HepG2 (cell line): ENCODE measurements at regions not wholly inside any gene's neighbourhood (a gene's known extent, or its start where the extent isn't known, plus 50 kb on each side); places are given as distances from the start of the nearest gene placed in this dataset.
A peak's percentile ranks its signal among the peaks of the same experiment; 100 is the strongest.

Experiments
- ADNP ChIP-seq: sonication (generic); formaldehyde crosslinking; IDR thresholded peaks from 2 replicates; pipeline ENCODE4 v1.4.0; 2020; ENCODE audit warnings: missing genetic modification reagents
- ARHGAP35 ChIP-seq: sonication (generic); formaldehyde crosslinking; IDR thresholded peaks from 2 replicates; pipeline ENCODE4 v1.9.0; 2022; ENCODE audit warnings: mild to moderate bottlenecking, inconsistent platforms, moderate library complexity, missing genetic modification reagents, borderline replicate concordance
- ETV6 ChIP-seq: sonication (generic); formaldehyde crosslinking; conservative IDR thresholded peaks from 2 replicates; pipeline ENCODE4 v1.4.0; 2020; ENCODE audit warnings: missing genetic modification reagents
- FOXA3 ChIP-seq: IDR thresholded peaks from 2 replicates; pipeline ENCODE4 v1.6.1; 2016; ENCODE audit warnings: missing genetic modification reagents, missing compliant biosample characterization
- KDM5A ChIP-seq: fragments of 200-600 bp; sonication (generic); IDR thresholded peaks from 2 replicates; pipeline ENCODE4 v1.7.0; 2018; ENCODE audit warnings: antibody characterized with exemption, mild to moderate bottlenecking, low read length, borderline replicate concordance
- PHF21A ChIP-seq: sonication (generic); formaldehyde crosslinking; IDR thresholded peaks from 2 replicates; pipeline ENCODE4 v1.5.0; 2020; ENCODE audit warnings: mild to moderate bottlenecking, missing genetic modification reagents
- SALL1 ChIP-seq: sonication (generic); formaldehyde crosslinking; IDR thresholded peaks from 2 replicates; pipeline ENCODE4 v1.8.0; 2022; ENCODE audit warnings: mild to moderate bottlenecking, missing genetic modification reagents
- SP140L ChIP-seq: sonication (generic); formaldehyde crosslinking; IDR thresholded peaks from 2 replicates; pipeline ENCODE4 v1.4.0; 2020; ENCODE audit warnings: missing genetic modification reagents, borderline replicate concordance
- SPEN ChIP-seq: sonication (generic); formaldehyde crosslinking; IDR thresholded peaks from 2 replicates; pipeline ENCODE4 v1.5.1; 2020; ENCODE audit warnings: low read depth, mild to moderate bottlenecking, missing genetic modification reagents
- SRSF1 ChIP-seq: fragments of 200-400 bp; formaldehyde crosslinking; optimal IDR thresholded peaks from 2 replicates; pipeline ENCODE3; 2017; ENCODE audit warnings: mild to moderate bottlenecking, low read depth, low read length, moderate library complexity
- ZC3H13 ChIP-seq: sonication (generic); formaldehyde crosslinking; IDR thresholded peaks from 2 replicates; pipeline ENCODE4 v1.8.1; 2023; ENCODE audit warnings: mild to moderate bottlenecking, missing genetic modification reagents, moderate library complexity
- ZKSCAN1 ChIP-seq: fragments of 150-350 bp; IDR thresholded peaks from 2 replicates; pipeline ENCODE4 v1.6.1; 2014; ENCODE audit warnings: low read length
- ZNF121 ChIP-seq: sonication (generic); formaldehyde crosslinking; IDR thresholded peaks from 2 replicates; pipeline ENCODE4 v1.5.0; 2020; ENCODE audit warnings: mild to moderate bottlenecking, missing genetic modification reagents
- ZNF143 ChIP-seq: sonication (generic); formaldehyde crosslinking; IDR thresholded peaks from 2 replicates; pipeline ENCODE4 v1.4.0; 2020; ENCODE audit warnings: missing genetic modification reagents
- ZNF20 ChIP-seq: sonication (generic); formaldehyde crosslinking; IDR thresholded peaks from 2 replicates; pipeline ENCODE4 v1.4.0; 2020; ENCODE audit warnings: mild to moderate bottlenecking, moderate library complexity, missing genetic modification reagents
- ZNF367 ChIP-seq: sonication (generic); formaldehyde crosslinking; IDR thresholded peaks from 2 replicates; pipeline ENCODE4 v1.4.0; 2020; ENCODE audit warnings: missing genetic modification reagents, borderline replicate concordance
- ZNF44 ChIP-seq: sonication (generic); formaldehyde crosslinking; IDR thresholded peaks from 2 replicates; pipeline ENCODE4 v1.5.1; 2020; ENCODE audit warnings: mild to moderate bottlenecking, missing genetic modification reagents
- TF ChIP-seq, protein P1 (sequence below): sonication (generic); formaldehyde crosslinking; IDR thresholded peaks from 2 replicates; pipeline ENCODE4 v1.5.1; 2020; ENCODE audit warnings: mild to moderate bottlenecking, missing genetic modification reagents, borderline replicate concordance
- TF ChIP-seq, protein P2 (sequence below): sonication (generic); formaldehyde crosslinking; IDR thresholded peaks from 2 replicates; pipeline ENCODE4 v1.4.0; 2020; ENCODE audit warnings: low read depth, mild to moderate bottlenecking, missing genetic modification reagents
- TF ChIP-seq, protein P3 (sequence below): sonication (generic); formaldehyde crosslinking; IDR thresholded peaks from 2 replicates; pipeline ENCODE4 v1.5.0; 2020; ENCODE audit warnings: mild to moderate bottlenecking, missing genetic modification reagents
- TF ChIP-seq, protein P4 (sequence below): sonication (generic); formaldehyde crosslinking; IDR thresholded peaks from 2 replicates; pipeline ENCODE4 v1.5.1; 2020; ENCODE audit warnings: mild to moderate bottlenecking, moderate library complexity, missing genetic modification reagents

DNA sequence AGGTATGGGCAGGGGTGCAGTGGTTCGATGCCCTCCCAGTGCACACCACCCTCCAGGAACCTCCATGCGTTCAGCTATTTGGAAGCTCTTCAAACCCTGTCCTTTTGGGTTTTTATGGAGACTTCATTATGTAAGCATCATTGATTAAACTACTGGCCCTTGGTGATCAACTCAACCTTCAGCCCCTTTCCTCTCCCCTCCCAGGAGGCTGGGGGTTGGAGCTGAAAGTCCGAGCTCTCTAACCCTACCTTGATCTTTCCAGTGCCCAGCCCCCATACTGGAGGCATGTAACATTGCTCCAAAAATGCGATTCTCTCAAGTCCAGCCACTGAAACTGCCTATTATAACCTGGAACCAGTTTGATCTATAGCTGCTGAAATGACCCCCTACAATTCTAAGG, 188.1 kb downstream of the IPO8 start (continued):
- TF ChIP-seq, protein P1, sequence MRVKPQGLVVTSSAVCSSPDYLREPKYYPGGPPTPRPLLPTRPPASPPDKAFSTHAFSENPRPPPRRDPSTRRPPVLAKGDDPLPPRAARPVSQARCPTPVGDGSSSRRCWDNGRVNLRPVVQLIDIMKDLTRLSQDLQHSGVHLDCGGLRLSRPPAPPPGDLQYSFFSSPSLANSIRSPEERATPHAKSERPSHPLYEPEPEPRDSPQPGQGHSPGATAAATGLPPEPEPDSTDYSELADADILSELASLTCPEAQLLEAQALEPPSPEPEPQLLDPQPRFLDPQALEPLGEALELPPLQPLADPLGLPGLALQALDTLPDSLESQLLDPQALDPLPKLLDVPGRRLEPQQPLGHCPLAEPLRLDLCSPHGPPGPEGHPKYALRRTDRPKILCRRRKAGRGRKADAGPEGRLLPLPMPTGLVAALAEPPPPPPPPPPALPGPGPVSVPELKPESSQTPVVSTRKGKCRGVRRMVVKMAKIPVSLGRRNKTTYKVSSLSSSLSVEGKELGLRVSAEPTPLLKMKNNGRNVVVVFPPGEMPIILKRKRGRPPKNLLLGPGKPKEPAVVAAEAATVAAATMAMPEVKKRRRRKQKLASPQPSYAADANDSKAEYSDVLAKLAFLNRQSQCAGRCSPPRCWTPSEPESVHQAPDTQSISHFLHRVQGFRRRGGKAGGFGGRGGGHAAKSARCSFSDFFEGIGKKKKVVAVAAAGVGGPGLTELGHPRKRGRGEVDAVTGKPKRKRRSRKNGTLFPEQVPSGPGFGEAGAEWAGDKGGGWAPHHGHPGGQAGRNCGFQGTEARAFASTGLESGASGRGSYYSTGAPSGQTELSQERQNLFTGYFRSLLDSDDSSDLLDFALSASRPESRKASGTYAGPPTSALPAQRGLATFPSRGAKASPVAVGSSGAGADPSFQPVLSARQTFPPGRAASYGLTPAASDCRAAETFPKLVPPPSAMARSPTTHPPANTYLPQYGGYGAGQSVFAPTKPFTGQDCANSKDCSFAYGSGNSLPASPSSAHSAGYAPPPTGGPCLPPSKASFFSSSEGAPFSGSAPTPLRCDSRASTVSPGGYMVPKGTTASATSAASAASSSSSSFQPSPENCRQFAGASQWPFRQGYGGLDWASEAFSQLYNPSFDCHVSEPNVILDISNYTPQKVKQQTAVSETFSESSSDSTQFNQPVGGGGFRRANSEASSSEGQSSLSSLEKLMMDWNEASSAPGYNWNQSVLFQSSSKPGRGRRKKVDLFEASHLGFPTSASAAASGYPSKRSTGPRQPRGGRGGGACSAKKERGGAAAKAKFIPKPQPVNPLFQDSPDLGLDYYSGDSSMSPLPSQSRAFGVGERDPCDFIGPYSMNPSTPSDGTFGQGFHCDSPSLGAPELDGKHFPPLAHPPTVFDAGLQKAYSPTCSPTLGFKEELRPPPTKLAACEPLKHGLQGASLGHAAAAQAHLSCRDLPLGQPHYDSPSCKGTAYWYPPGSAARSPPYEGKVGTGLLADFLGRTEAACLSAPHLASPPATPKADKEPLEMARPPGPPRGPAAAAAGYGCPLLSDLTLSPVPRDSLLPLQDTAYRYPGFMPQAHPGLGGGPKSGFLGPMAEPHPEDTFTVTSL: 0 out of 2 replicates have a peak, but pooled peaks have one; percentile 24
- TF ChIP-seq ADNP (no peak), ARHGAP35 (no peak), SRSF1 (no peak), KDM5A (no peak), PHF21A (no peak), ZNF143 (no peak), ZNF367 (CRISPR knock-in tag) (no peak), ZNF44 (no peak), ZKSCAN1 (no peak), SALL1 (CRISPR knock-in tag) (peak; percentile 93), ETV6 (CRISPR knock-in tag) (no peak), ZC3H13 (CRISPR knock-in tag) (no peak), ZNF121 (CRISPR knock-in tag) (no peak), SPEN (CRISPR knock-in tag) (no peak), FOXA3 (CRISPR knock-in tag) (no peak), SP140L (no peak), ZNF20 (CRISPR knock-in tag) (no peak)
- TF ChIP-seq, protein P2, sequence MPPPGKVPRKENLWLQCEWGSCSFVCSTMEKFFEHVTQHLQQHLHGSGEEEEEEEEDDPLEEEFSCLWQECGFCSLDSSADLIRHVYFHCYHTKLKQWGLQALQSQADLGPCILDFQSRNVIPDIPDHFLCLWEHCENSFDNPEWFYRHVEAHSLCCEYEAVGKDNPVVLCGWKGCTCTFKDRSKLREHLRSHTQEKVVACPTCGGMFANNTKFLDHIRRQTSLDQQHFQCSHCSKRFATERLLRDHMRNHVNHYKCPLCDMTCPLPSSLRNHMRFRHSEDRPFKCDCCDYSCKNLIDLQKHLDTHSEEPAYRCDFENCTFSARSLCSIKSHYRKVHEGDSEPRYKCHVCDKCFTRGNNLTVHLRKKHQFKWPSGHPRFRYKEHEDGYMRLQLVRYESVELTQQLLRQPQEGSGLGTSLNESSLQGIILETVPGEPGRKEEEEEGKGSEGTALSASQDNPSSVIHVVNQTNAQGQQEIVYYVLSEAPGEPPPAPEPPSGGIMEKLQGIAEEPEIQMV (CRISPR knock-in tag): 0 out of 2 replicates have a peak, but pooled peaks have one; percentile 25
- TF ChIP-seq, protein P3, sequence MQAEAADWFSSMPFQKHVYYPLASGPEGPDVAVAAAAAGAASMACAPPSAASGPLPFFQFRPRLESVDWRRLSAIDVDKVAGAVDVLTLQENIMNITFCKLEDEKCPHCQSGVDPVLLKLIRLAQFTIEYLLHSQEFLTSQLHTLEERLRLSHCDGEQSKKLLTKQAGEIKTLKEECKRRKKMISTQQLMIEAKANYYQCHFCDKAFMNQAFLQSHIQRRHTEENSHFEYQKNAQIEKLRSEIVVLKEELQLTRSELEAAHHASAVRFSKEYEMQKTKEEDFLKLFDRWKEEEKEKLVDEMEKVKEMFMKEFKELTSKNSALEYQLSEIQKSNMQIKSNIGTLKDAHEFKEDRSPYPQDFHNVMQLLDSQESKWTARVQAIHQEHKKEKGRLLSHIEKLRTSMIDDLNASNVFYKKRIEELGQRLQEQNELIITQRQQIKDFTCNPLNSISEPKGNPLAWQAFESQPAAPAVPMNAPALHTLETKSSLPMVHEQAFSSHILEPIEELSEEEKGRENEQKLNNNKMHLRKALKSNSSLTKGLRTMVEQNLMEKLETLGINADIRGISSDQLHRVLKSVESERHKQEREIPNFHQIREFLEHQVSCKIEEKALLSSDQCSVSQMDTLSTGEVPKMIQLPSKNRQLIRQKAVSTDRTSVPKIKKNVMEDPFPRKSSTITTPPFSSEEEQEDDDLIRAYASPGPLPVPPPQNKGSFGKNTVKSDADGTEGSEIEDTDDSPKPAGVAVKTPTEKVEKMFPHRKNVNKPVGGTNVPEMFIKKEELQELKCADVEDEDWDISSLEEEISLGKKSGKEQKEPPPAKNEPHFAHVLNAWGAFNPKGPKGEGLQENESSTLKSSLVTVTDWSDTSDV (CRISPR knock-in tag): no peak
- TF ChIP-seq, protein P4, sequence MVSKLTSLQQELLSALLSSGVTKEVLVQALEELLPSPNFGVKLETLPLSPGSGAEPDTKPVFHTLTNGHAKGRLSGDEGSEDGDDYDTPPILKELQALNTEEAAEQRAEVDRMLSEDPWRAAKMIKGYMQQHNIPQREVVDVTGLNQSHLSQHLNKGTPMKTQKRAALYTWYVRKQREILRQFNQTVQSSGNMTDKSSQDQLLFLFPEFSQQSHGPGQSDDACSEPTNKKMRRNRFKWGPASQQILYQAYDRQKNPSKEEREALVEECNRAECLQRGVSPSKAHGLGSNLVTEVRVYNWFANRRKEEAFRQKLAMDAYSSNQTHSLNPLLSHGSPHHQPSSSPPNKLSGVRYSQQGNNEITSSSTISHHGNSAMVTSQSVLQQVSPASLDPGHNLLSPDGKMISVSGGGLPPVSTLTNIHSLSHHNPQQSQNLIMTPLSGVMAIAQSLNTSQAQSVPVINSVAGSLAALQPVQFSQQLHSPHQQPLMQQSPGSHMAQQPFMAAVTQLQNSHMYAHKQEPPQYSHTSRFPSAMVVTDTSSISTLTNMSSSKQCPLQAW (CRISPR knock-in tag): peak; percentile 40; the same call in 1 of the 2 replicates
